ENCODE measurements at regions not wholly inside any gene's neighbourhood (a gene's known extent, or its start where the extent isn't known, plus 50 kb on each side); places are given as distances from the start of the nearest gene placed in this dataset.

GRCh38 chr13:107736170-107736569 lies 479.2 kb downstream of the LIG4 start:
- DNase-seq = no peak

GRCh38 chr13:107734891-107735625 lies 480.3 kb downstream of the LIG4 start:
- DNase-seq = no peak

GRCh38 chr13:107733276-107733675 lies 482.1 kb downstream of the LIG4 start:
- no peak for DNase-seq

- no peak for DNase-seq
Measured at GRCh38 chr13:107730813-107731212, 484.5 kb downstream of the LIG4 start.

GRCh38 chr13:107721125-107721869 lies 494.0 kb downstream of the LIG4 start:
- no peak for DNase-seq

- DNase-seq = no peak
Measured at GRCh38 chr13:107716741-107717140, 498.6 kb downstream of the LIG4 start.

- no peak for DNase-seq
Measured at GRCh38 chr13:107716241-107716640, 499.1 kb downstream of the LIG4 start.

DNA sequence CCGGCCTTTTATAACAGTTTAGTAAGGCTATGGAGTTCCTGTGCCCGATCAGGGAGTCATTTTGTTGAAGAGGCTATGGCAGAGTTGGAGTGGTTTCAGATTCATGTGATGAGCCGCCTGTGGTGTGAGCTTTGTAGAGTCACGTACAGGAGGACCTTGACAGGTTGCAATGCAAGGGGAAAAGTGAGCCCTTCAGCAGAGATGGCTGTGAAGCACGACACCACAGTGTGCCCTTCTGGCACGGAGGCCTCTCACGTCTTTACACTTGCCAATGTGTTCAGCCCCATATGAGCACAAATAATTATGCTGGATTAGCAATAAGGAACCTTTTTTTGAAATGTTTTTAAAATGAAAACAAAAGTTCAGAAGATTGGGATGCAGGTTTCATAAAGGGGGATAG lies 499.8 kb downstream of the LIG4 start:
- no peak for DNase-seq

- no peak for DNase-seq
Measured at GRCh38 chr13:107713314-107713713, 502.0 kb downstream of the LIG4 start.

DNA sequence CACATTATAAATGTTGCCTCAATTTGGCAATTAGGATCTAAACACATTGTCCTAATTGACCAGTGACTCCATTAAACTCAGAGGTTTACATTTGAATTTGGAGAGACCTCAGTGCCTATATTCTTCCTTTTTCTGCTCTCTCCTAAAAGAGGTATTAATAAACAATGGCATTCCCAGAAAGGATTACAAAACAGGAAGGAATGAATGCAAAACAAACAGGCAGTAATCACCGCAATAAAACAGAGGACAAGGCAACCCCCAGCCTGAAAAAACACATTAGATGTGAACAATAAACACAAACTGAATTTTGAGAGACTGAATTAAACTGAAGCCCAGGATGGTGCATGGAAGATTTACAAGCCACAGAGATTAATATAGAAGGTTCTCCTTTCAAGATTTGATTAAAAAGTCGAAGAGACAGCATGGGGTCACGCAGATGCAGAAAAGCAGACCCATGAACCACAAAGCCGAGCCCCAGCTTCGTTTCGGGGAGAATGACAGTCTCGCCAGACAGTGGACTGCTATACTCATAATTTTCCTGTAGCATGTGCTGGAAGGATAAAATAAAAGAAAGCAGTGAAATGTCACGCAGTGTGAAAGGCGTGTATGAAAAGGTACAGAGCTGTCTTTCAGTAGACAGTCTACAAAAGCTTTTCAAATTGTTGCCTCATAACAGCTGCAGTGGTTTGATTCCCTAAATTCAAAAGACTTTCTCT lies 503.0 kb downstream of the LIG4 start:
- DNase-seq = no peak

DNA sequence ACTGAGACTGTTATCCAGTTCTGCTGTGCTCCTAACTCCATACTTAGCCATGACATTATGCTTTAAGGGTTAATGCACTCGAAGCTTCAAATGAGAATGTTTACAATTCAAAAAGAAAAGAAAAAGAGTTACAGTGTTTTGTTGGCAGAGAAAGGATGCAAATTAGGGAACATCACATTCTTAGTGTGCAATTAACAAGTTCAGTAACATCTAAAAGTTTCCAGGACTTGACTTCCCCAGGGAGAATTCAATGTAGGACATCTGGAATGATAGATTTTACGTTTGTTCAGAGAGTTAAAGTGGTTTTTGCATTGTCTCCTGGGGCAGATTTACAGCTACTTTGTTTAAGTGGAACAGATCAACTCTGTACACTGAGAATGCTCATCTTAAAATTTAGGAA lies 525.2 kb downstream of the LIG4 start:
- no peak for DNase-seq

DNA sequence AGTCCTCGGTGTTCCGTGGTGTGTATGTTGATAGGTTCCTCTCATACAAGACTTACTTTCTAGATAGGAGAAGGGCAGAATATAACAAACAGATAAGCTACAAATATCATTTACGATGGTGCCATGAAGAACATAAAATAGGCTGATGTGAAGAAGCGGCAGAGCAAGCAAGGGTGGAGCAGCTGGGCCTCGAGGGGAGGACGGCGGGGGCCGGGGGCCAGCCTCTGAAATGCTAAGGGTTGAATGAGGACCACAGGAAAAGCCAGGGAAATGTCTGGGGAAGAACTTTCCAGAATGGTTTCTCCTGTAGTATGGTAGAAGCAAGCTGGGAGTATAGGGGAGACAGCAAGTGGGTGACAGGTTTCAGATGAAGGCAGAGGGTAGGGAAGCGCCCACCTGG lies 529.5 kb downstream of the LIG4 start:
- DNase-seq = no peak

- DNase-seq = no peak
Measured at GRCh38 chr13:107681600-107681999, 533.7 kb downstream of the LIG4 start.

DNA sequence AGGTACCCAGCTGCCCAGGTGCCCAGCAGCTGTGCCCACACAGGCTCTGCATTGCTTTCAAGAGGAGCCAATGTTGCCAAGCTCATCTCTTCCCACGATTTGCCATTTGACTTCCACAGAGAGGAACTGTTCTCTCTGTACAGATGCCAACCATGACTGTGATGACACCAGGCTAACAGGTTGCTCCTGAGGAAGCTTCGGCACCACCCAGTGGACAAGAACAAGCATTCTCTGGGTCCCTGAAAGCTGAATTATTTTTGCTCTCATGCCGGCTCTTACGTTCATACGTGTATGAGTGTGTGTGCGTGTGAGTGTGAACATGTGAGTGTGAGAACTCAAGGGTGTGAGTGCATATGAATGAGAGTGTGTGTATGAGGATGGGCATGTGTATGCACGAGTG lies 535.2 kb downstream of the LIG4 start:
- DNase-seq = no peak

DNA sequence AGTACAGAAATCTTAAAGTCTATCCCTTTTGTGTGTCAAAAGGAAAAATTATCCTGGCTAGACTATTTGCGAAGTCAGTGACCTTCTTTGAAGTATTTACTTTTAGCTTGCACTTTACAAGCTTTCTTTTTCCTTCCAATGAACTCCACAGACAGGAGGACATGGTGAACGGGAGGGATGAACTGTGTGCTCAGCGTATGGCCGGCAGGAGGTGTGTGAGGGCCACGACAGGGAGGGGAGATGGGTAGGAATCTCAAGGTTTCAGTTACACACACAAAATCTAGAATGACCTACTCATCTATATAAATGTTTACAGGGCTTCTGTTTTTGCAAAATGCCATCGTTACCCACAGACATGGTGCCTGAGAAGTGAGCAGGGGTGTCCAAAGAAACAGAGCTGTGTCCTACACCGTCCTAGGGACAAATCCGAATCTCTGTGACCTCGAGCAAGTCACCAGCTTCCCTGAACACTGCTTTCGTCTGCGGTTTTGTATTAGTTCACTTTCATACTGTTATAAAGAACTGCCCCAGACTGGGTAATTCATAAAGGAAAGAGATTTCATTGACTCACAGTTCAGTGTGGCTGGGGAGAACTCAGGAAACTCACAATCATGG lies 537.2 kb downstream of the LIG4 start:
- no peak for DNase-seq

DNA sequence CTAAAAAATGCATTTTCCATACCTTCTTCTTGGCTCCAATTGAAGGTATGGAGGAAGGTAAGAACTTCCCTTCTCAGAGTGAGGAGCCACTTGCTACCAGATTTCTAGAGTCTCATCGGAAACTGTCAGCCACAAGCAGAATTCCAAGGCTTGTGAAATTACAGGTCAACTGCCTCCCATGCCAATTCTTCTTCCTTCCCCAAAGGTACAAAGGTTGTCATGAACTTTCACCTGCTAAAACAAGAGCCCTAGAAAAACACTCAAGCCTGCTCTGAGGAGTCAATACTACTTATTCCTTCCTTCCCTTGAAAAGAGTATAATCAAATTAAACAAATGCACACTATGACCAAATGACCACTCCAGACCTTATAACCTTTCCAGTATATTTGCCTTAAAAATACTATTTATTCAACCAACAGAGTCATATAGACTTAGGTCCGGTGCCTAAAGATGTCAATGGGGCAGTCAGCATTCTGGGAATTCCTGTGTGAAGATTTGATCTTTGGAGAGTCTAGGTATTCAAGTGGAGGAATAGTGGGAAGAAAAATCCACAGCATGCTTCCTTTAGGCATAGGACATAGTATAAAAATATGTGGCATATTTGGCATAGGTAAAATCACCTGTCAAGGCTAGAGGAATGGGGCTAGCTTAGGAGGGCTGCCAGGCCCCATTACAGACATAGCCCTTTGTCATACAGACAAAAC lies 539.3 kb downstream of the LIG4 start:
- DNase-seq = no peak

- no peak for DNase-seq
Measured at GRCh38 chr13:107669391-107669993, 545.8 kb downstream of the LIG4 start.

DNA sequence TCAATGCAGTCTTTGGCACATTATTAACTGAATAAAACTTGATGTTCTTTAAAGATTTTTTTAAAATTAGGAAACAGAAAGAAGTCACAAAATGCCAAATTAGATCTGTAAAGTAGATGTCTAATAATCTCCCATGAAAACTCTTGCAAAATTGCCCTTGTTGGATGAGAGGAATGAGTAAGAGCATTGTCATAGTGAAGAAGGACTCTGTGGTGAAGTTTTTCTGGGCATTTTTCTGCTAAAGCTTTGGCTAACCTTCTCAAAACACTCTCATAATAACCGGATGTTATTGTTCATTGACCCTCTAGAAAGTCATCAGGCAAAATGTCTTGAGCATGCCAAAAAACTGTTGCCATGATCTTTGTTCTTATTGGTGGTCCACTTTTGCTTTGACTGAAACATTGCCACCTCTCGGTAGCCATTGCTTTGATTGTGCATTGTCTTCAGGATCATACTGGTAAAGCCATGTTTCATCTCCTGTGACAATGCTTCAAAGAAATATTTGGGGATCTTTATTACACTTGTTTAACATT lies 549.3 kb downstream of the LIG4 start:
- DNase-seq = no peak

DNA sequence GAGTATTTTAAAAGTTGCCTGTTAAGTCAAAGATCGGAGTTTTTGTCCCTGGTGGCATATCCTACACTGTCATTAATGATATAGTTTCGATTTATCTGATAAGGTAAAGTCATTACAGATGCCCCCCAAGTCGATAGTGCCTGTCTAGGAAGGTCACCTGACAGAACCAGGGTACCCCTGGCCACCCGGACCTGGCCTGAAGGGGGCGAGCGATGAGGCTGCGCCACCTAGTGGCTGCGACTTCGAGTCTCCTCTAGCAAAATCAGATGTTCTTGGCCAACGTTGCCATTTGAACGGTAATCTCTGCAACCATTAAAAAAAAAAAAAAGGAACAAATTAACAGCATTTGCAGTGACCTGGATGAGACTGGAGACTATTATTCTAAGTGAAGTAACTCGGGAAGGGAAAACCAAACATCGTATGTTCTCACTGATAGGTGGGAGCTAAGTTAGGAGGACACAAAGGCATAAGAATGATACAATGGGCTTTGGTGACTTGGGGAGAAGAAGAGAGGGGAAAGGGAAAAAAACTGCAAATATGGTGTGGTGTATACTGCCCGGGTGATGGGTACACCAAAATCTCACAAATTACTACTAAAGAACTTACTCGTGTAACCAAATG lies 565.1 kb downstream of the LIG4 start:
- peak; percentile 29 to 63 (median 37) for DNase-seq

GRCh38 chr13:107649079-107649478 lies 566.3 kb downstream of the LIG4 start:
- DNase-seq = no peak

DNA sequence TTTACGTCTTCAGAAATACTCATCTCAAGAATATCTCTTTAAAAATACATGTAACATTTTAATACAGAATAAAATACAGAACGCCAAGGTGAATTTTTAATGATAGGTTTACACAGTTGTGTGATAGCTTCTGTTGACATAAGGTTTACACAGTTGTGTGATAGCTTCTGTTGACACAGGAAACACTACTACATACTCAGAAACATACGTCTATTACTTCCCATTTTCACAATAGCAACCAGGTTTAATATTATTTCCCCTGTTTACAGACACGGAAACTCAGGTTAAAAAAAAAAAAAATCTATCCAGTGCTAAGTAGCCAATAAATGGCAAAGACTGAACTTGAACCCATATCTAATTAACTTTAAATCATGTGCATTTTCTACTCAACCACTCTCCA lies 571.2 kb downstream of the LIG4 start:
- DNase-seq = no peak

GRCh38 chr13:107643615-107644014 lies 571.7 kb downstream of the LIG4 start:
- no peak for DNase-seq

Measured in suppressor macrophage treated with lipopolysaccharide for 1 hour (primary cell).